Right lobe of liver (tissue), 4 donors: ENCODE measurements at regions not wholly inside any gene's neighbourhood (a gene's known extent, or its start where the extent isn't known, plus 50 kb on each side); places are given as distances from the start of the nearest gene placed in this dataset.

Experiments used
- POLR2A ChIP-seq: fragments of 450-650 bp; IDR thresholded peaks from one replicate; pipeline ENCODE4 v1.6.1; 2017; ENCODE audit warnings: antibody characterized with exemption, mild to moderate bottlenecking
- TF ChIP-seq, protein P1 (sequence below), 4 donors: fragments of 200-600 bp in 3 of 4; fragments of 450-650 bp in 1 of 4; IDR thresholded peaks; one replicate each; pipeline versions ENCODE4 v1.5.1 to v1.8.0; 2016 to 2022; ENCODE audit warnings: antibody characterized with exemption in 4 of 4, mild to moderate bottlenecking in 2 of 4
- donor health status: DM: no; HTN: no; CAD: no.
- donor health status: DM: no; HTN: no; CAD: no.
- donor health status: DM: no; HTN: yes; CAD: no.

DNA sequence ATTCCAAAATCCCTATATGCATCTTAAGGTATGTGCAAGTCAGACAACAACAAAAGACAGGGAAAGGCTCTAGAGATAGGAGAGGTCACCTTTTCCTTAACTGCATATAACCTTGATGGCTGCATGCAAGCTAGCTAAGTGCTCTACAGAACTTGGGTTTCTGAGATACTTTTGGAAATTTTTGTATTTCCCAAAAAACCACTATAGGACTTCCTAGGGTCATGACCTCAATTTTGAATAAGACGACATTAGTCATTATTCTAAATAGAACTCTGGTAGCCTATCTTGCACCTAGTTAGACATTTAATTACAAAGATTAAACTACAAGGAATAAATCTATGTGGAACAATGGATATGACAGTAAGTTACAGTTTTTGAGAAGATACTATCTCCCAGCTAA, 309.3 kb downstream of the BCAT1 start:
- TF ChIP-seq, protein P1, sequence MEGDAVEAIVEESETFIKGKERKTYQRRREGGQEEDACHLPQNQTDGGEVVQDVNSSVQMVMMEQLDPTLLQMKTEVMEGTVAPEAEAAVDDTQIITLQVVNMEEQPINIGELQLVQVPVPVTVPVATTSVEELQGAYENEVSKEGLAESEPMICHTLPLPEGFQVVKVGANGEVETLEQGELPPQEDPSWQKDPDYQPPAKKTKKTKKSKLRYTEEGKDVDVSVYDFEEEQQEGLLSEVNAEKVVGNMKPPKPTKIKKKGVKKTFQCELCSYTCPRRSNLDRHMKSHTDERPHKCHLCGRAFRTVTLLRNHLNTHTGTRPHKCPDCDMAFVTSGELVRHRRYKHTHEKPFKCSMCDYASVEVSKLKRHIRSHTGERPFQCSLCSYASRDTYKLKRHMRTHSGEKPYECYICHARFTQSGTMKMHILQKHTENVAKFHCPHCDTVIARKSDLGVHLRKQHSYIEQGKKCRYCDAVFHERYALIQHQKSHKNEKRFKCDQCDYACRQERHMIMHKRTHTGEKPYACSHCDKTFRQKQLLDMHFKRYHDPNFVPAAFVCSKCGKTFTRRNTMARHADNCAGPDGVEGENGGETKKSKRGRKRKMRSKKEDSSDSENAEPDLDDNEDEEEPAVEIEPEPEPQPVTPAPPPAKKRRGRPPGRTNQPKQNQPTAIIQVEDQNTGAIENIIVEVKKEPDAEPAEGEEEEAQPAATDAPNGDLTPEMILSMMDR (IDR thresholded peaks at IDR 0.05): no peak
- no peak for TF ChIP-seq POLR2A
